Psoas muscle (tissue), 7 donors: ENCODE measurements at regions not wholly inside any gene's neighbourhood (a gene's known extent, or its start where the extent isn't known, plus 50 kb on each side); places are given as distances from the start of the nearest gene placed in this dataset.
A peak's percentile ranks its signal among the peaks of the same experiment; 100 is the strongest.

ENCODE experiments used
- ATAC-seq, 4 donors: fragments of 200-7000 bp; cut with Tn5 transposase; one replicate each; pipeline ENCODE4 v1.9.1; 2020; ENCODE audit warnings: moderate library complexity in 3 of 4, mild to moderate bottlenecking in 2 of 4
- DNase-seq, 2 donors: peaks; one replicate each; pipeline ENCODE4 v3.0.0-alpha.2; 2020
- H3K27ac ChIP-seq: fragments of 200-600 bp; one replicate; pipeline ENCODE4 v1.8.0; 2022
- H3K27me3 ChIP-seq, 3 donors: fragments of 200-600 bp in 1 of 3; one replicate each; pipeline versions ENCODE4 v1.6.1 to v1.8.0; 2013 to 2022; ENCODE audit warnings: low read length in 2 of 3, mild to moderate bottlenecking in 2 of 3, moderate library complexity in 1 of 3; ENCODE audit not compliant: insufficient read depth in 3 of 3
- H3K36me3 ChIP-seq, 2 donors: fragments of 200-600 bp in 1 of 2; one replicate each; pipeline versions ENCODE4 v1.6.1 to v1.8.0; 2013 to 2022; ENCODE audit warnings: low read depth in 1 of 2, mild to moderate bottlenecking in 1 of 2, moderate library complexity in 1 of 2; ENCODE audit not compliant: insufficient read depth in 1 of 2
- H3K4me1 ChIP-seq: fragments of 200-600 bp; one replicate; pipeline ENCODE4 v1.8.0; 2022
- H3K4me3 ChIP-seq: fragments of 200-600 bp; one replicate; pipeline ENCODE4 v1.8.0; 2022; ENCODE audit warnings: mild to moderate bottlenecking
- H3K9me3 ChIP-seq: fragments of 200-600 bp; one replicate; pipeline ENCODE4 v1.8.0; 2022
- CTCF ChIP-seq: fragments of 200-600 bp; IDR thresholded peaks from one replicate; pipeline ENCODE4 v1.8.0; 2022; ENCODE audit warnings: antibody characterized with exemption
- WGBS, 3 donors: extraction: QIAGEN DNeasy Blood & Tissue Kit; methylation state at CpG; one replicate each; pipeline versions ENCODE4 v1.1.6 to v1.1.7; 2013; 5-methylcytosine and 5-hydroxymethylcytosine counted together
- intact Hi-C, 2 donors: fragments of 100-400 bp; cut with DNase I; formaldehyde crosslinking; loops; one replicate each; pipeline versions ENCODE4 v1.11.0 to v1.14.2; 2022
- donor health status: healthy with polysubstance abuse.
- donor health status: DM: no; HTN: no; CAD: no; lungs with moderate emphysema.
- donor health status: Bipolar disorder and iron deficiency.
- donor health status: healthy.
- donor health status: DM: yes; HTN: yes; CAD: no.
- donor health status: DM: no; HTN: no; CAD: no.
- donor health status: DM: yes; HTN: yes; CAD: no.

- WGBS, 3 donors = 53 to 66% (median 54%) methylated on average over 13 of the region's 13 CpGs
- Histone ChIP-seq H3K27ac (no peak overlapping the region), H3K4me1 (peaks cover 16% of the 10 kb centered on the region), H3K9me3 (no peaks in the 10 kb centered on the region), H3K27me3 (peaks cover 0 to 7% (median 0%) of the 10 kb centered on the region in 3 donors), H3K36me3 (no peaks in the 10 kb centered on the region), H3K4me3 (no peak overlapping the region)
- TF ChIP-seq CTCF = no peak
- DNase-seq (peak; percentile 44 to 68), ATAC-seq (no peak)
- intact Hi-C loops = no loop called here
These were observed 72.1 kb upstream of the TNRC6C start for GRCh38 chr17:77886387-77886728.

- no peaks in the 10 kb centered on the region for H3K9me3 ChIP-seq
- peaks cover 0 to 7% (median 0%) of the 10 kb centered on the region in 3 donors for H3K27me3 ChIP-seq
- ATAC-seq (no peak), DNase-seq (no peak)
- H3K4me3 ChIP-seq = peak overlapping the region; percentile 69
- H3K4me1 ChIP-seq = peaks cover 10% of the 10 kb centered on the region
- peak overlapping the region; percentile 43 for H3K27ac ChIP-seq
- H3K36me3 ChIP-seq = no peaks in the 10 kb centered on the region
- 68 to 73% (median 70%) methylated on average over 4 of the region's 4 CpGs for WGBS, 3 donors
- no peak for TF ChIP-seq CTCF
- intact Hi-C loops = no loop called here
These were observed 71.4 kb upstream of the TNRC6C start for GRCh38 chr17:77887110-77887463.

GRCh38 chr17:77887464-77888241, 70.8 kb upstream of the TNRC6C start:
- H3K4me3 ChIP-seq = peak overlapping the region; percentile 69
- intact Hi-C loops = no loop called here
- WGBS, 3 donors = 1 to 3% (median 2%) methylated on average over 43 to 44 of the region's 44 CpGs
- peaks cover 0 to 7% (median 0%) of the 10 kb centered on the region in 3 donors for H3K27me3 ChIP-seq
- no peak for TF ChIP-seq CTCF
- ATAC-seq (peak; percentile 90 to 95 (median 92)), DNase-seq (peak; percentile 89 to 93)
- peaks cover 7% of the 10 kb centered on the region for H3K4me1 ChIP-seq
- peak overlapping the region; percentile 43 for H3K27ac ChIP-seq
- no peaks in the 10 kb centered on the region for H3K36me3 ChIP-seq
- H3K9me3 ChIP-seq = no peaks in the 10 kb centered on the region

GRCh38 chr17:77888242-77889134, 70.0 kb upstream of the TNRC6C start:
- WGBS, 3 donors = 48 to 50% (median 48%) methylated on average over 13 of the region's 13 CpGs
- no peaks in the 10 kb centered on the region for H3K9me3 ChIP-seq
- intact Hi-C loops = no loop called here
- DNase-seq (peak in 1 of 2 donors; percentile 43), ATAC-seq (no peak)
- peak overlapping the region; percentile 69 for H3K4me3 ChIP-seq
- peak overlapping the region; percentile 43 for H3K27ac ChIP-seq
- TF ChIP-seq CTCF = no peak
- H3K36me3 ChIP-seq = no peaks in the 10 kb centered on the region
- H3K27me3 ChIP-seq = peaks cover 0 to 7% (median 0%) of the 10 kb centered on the region in 3 donors
- H3K4me1 ChIP-seq = peaks cover 7% of the 10 kb centered on the region
